Nephron (organoid): ENCODE measurements at regions not wholly inside any gene's neighbourhood (a gene's known extent, or its start where the extent isn't known, plus 50 kb on each side); places are given as distances from the start of the nearest gene placed in this dataset.

Source experiments
- H3K27ac Mint-ChIP-seq, 3 experiments: 2 replicates each; pipeline ENCODE4 v1.8.0; 2020; ENCODE audit warnings: mixed read lengths in 3 of 3, mild to moderate bottlenecking in 2 of 3, moderate library complexity in 1 of 3
- H3K27me3 Mint-ChIP-seq: 2 replicates; pipeline ENCODE4 v1.8.0; 2021; ENCODE audit warnings: low read depth, mild to moderate bottlenecking, moderate library complexity, mixed read lengths
- H3K36me3 Mint-ChIP-seq: 2 replicates; pipeline ENCODE4 v1.8.0; 2020; ENCODE audit warnings: low read depth, mixed read lengths
- H3K4me1 Mint-ChIP-seq: 2 replicates; pipeline ENCODE4 v1.8.0; 2020; ENCODE audit warnings: mixed read lengths
- H3K4me3 Mint-ChIP-seq, 3 experiments: 2 replicates each; pipeline ENCODE4 v1.8.0; 2020; ENCODE audit warnings: mild to moderate bottlenecking in 3 of 3, mixed read lengths in 3 of 3, moderate library complexity in 2 of 3
- H3K9me3 Mint-ChIP-seq: 2 replicates; pipeline ENCODE4 v1.8.0; 2020; ENCODE audit warnings: mixed read lengths
- CTCF ChIP-seq, 3 experiments: fragments of 200-600 bp; sonication (generic); IDR thresholded peaks; one replicate each; pipeline ENCODE4 v1.5.0; 2021; ENCODE audit warnings: antibody characterized with exemption in 3 of 3; ENCODE audit not compliant: unreplicated experiment in 3 of 3

- H3K4me1 Mint-ChIP-seq: no peaks in the 10 kb centered on the region
- no peak for TF ChIP-seq CTCF (IDR thresholded peaks at IDR 0.05; ENCODE audit: unreplicated experiment in 3 of 3)
- no peaks in the 10 kb centered on the region for H3K9me3 Mint-ChIP-seq
- peak overlapping the region in 1 of 3 experiments; percentile 44 for H3K27ac Mint-ChIP-seq
- no peaks in the 10 kb centered on the region for H3K36me3 Mint-ChIP-seq
- no peaks in the 10 kb centered on the region for H3K27me3 Mint-ChIP-seq
- H3K4me3 Mint-ChIP-seq: no peak overlapping the region
Measured at GRCh38 chr11:16418428-16419097, 62.2 kb upstream of the SOX6 start.

GRCh38 chr11:16412525-16413172 lies 56.3 kb upstream of the SOX6 start:
- H3K27me3 Mint-ChIP-seq: no peaks in the 10 kb centered on the region
- no peaks in the 10 kb centered on the region for H3K4me1 Mint-ChIP-seq
- no peak for TF ChIP-seq CTCF (IDR thresholded peaks at IDR 0.05; ENCODE audit: unreplicated experiment in 3 of 3)
- H3K9me3 Mint-ChIP-seq: no peaks in the 10 kb centered on the region
- no peaks in the 10 kb centered on the region for H3K36me3 Mint-ChIP-seq
- H3K4me3 Mint-ChIP-seq: no peak overlapping the region
- no peak overlapping the region for H3K27ac Mint-ChIP-seq

- H3K27ac Mint-ChIP-seq: no peak overlapping the region
- no peak overlapping the region for H3K4me3 Mint-ChIP-seq
Measured at GRCh38 chr11:16410479-16410878, 54.1 kb upstream of the SOX6 start.

GRCh38 chr11:16408619-16409018 lies 52.3 kb upstream of the SOX6 start:
- TF ChIP-seq CTCF (IDR thresholded peaks at IDR 0.05; ENCODE audit: unreplicated experiment in 3 of 3): no peak
- H3K27me3 Mint-ChIP-seq: no peaks in the 10 kb centered on the region
- H3K4me3 Mint-ChIP-seq: no peak overlapping the region
- peaks cover 16% of the 10 kb centered on the region for H3K4me1 Mint-ChIP-seq
- no peaks in the 10 kb centered on the region for H3K9me3 Mint-ChIP-seq
- no peak overlapping the region for H3K27ac Mint-ChIP-seq
- H3K36me3 Mint-ChIP-seq: no peaks in the 10 kb centered on the region

More at GRCh38 chr11:16410479-16410878, 54.1 kb upstream of the SOX6 start:
- Mint-ChIP-seq H3K27me3 (no peaks in the 10 kb centered on the region), H3K36me3 (no peaks in the 10 kb centered on the region), H3K9me3 (no peaks in the 10 kb centered on the region), H3K4me1 (peaks cover 5% of the 10 kb centered on the region)
- TF ChIP-seq CTCF (IDR thresholded peaks at IDR 0.05; ENCODE audit: unreplicated experiment in 3 of 3): no peak

- peaks cover 22% of the 10 kb centered on the region for H3K4me1 Mint-ChIP-seq
- H3K27me3 Mint-ChIP-seq: no peaks in the 10 kb centered on the region
- H3K9me3 Mint-ChIP-seq: no peaks in the 10 kb centered on the region
- H3K27ac Mint-ChIP-seq: no peak overlapping the region
- no peaks in the 10 kb centered on the region for H3K36me3 Mint-ChIP-seq
- no peak for TF ChIP-seq CTCF (IDR thresholded peaks at IDR 0.05; ENCODE audit: unreplicated experiment in 3 of 3)
- H3K4me3 Mint-ChIP-seq: no peak overlapping the region
Measured at GRCh38 chr11:16406226-16406625, 49.9 kb upstream of the SOX6 start.
